ENCODE measurements at regions not wholly inside any gene's neighbourhood (a gene's known extent, or its start where the extent isn't known, plus 50 kb on each side); places are given as distances from the start of the nearest gene placed in this dataset.

DNA sequence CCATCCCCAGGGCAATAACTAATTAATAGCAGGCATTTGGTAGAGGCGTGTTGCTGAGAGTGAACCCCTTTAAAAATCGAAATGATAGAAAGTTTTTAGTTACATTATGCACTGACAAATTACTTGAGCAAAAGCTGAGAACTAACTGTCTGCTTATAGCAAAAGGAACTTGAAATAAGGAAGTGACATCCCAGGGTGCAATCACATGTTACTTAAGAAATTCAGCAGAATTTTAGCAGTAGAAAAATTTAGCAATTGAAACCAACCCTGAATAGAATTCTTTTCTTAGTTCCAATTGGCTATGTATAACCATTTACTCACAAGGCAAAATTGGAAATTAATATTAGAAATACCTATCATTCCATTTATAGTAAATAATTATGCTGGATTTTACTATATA lies 139.5 kb upstream of the SAMSN1 start:
- CTCF ChIA-PET = no interaction called here
- no peaks in the 10 kb centered on the region; the same call in 1 of the 2 replicates for H3K9me2 ChIP-seq (ENCODE audit: insufficient read depth)
- H3K4me1 ChIP-seq (replicated peaks; ENCODE audit: insufficient read depth) = no peaks in the 10 kb centered on the region
- H3K4me3 ChIP-seq = no peak overlapping the region
- H3K79me2 ChIP-seq (ENCODE audit: low read depth) = no peaks in the 10 kb centered on the region
- no peak overlapping the region for H2AFZ ChIP-seq
- intact Hi-C loops (cut with micrococcal nuclease; ENCODE audit: unreplicated experiment) = no loop called here
- no TSS peak for BruUV-seq (replicated peaks)
- POLR2A ChIA-PET (ENCODE audit: unreplicated experiment) = no interaction called here
- no peaks in the 10 kb centered on the region; the same call in 1 of the 2 replicates for H3K9me3 ChIP-seq (ENCODE audit: insufficient read depth, low read depth)
- TF ChIP-seq, protein P1, sequence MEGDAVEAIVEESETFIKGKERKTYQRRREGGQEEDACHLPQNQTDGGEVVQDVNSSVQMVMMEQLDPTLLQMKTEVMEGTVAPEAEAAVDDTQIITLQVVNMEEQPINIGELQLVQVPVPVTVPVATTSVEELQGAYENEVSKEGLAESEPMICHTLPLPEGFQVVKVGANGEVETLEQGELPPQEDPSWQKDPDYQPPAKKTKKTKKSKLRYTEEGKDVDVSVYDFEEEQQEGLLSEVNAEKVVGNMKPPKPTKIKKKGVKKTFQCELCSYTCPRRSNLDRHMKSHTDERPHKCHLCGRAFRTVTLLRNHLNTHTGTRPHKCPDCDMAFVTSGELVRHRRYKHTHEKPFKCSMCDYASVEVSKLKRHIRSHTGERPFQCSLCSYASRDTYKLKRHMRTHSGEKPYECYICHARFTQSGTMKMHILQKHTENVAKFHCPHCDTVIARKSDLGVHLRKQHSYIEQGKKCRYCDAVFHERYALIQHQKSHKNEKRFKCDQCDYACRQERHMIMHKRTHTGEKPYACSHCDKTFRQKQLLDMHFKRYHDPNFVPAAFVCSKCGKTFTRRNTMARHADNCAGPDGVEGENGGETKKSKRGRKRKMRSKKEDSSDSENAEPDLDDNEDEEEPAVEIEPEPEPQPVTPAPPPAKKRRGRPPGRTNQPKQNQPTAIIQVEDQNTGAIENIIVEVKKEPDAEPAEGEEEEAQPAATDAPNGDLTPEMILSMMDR (conservative IDR thresholded peaks at IDR 0.05) = no peak
- no peak for TF ChIP-seq EZH2 (IDR thresholded peaks at IDR 0.05; ENCODE audit: low read depth)
- no peaks in the 10 kb centered on the region for H3K27me3 ChIP-seq (ENCODE audit: insufficient read depth, low read depth)
- H3K36me3 ChIP-seq (ENCODE audit: low read depth) = no peaks in the 10 kb centered on the region
- H3F3A ChIP-seq (ENCODE audit: insufficient read depth, low read depth) = no peaks in the 10 kb centered on the region
- H4K20me1 ChIP-seq (ENCODE audit: insufficient read depth) = no peaks in the 10 kb centered on the region
- no peak for DNase-seq
- H3K27ac ChIP-seq = no peak overlapping the region
- no peak overlapping the region for H3K4me2 ChIP-seq

DNA sequence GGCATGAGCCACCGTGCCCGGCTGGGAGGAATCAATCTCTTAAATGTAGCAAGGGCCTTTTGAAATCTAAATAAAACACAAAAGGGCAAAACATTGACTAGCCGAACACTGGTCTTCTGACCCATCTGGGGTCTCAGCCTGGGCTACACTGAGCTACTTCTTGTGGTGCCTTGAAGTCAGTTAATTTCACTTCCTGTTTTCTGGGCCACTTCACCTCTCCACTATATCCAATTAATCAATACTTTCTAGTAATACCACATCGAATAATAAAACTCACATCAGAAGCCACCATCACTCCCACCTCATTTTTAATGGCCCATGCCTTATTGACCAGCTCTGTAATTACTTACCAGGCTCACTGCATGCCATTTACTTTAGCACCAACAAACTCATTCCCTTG lies 138.0 kb upstream of the SAMSN1 start:
- no peak for DNase-seq
- ChIA-PET POLR2A (ENCODE audit: unreplicated experiment) (no interaction called here), CTCF (no interaction called here)

DNA sequence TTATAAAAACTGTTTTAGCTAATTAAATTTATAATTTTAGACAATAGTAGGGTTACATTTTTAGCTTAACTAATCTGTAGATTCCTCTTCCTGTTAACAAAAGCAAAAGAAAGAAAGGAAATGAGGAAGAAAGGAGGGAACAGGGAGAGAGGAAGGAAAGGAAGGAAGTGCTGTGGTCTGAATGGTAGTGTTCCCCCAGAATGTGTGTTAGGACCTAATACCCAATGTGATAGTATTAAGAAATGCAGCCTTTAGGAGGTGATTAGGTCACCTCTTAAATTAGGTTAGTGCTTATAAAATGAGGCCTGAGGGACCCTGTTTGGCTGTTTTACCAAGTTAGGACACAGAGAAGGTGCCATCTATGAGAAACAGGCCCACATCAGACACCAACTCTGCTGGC lies 136.9 kb upstream of the SAMSN1 start:
- Histone ChIP-seq H3K27ac (no peak overlapping the region), H3K36me3 (ENCODE audit: low read depth) (no peaks in the 10 kb centered on the region), H3K4me1 (replicated peaks; ENCODE audit: insufficient read depth) (no peaks in the 10 kb centered on the region), H3K9me3 (ENCODE audit: insufficient read depth, low read depth) (no peaks in the 10 kb centered on the region; the same call in 1 of the 2 replicates), H3K9me2 (ENCODE audit: insufficient read depth) (no peaks in the 10 kb centered on the region; the same call in 1 of the 2 replicates), H3K79me2 (ENCODE audit: low read depth) (no peaks in the 10 kb centered on the region), H2AFZ (no peak overlapping the region), H3K27me3 (ENCODE audit: insufficient read depth, low read depth) (no peaks in the 10 kb centered on the region), H3F3A (ENCODE audit: insufficient read depth, low read depth) (no peaks in the 10 kb centered on the region), H4K20me1 (ENCODE audit: insufficient read depth) (no peaks in the 10 kb centered on the region), H3K4me3 (no peak overlapping the region), H3K4me2 (no peak overlapping the region)
- BruUV-seq (replicated peaks) = no TSS peak
- CTCF ChIA-PET = no interaction called here
- POLR2A ChIA-PET (ENCODE audit: unreplicated experiment) = no interaction called here
- no peak for DNase-seq
- TF ChIP-seq, protein P1 (conservative IDR thresholded peaks at IDR 0.05) = no peak
- TF ChIP-seq EZH2 (IDR thresholded peaks at IDR 0.05; ENCODE audit: low read depth) = no peak
- intact Hi-C loops (cut with micrococcal nuclease; ENCODE audit: unreplicated experiment) = no loop called here

More for the DNA sequence above, 138.0 kb upstream of the SAMSN1 start:
- no peaks in the 10 kb centered on the region; the same call in 1 of the 2 replicates for H3K9me3 ChIP-seq (ENCODE audit: insufficient read depth, low read depth)
- no peaks in the 10 kb centered on the region for H3K79me2 ChIP-seq (ENCODE audit: low read depth)
- no peaks in the 10 kb centered on the region for H3K27me3 ChIP-seq (ENCODE audit: insufficient read depth, low read depth)
- no peaks in the 10 kb centered on the region for H3K36me3 ChIP-seq (ENCODE audit: low read depth)
- no TSS peak for BruUV-seq (replicated peaks)
- no peaks in the 10 kb centered on the region for H3F3A ChIP-seq (ENCODE audit: insufficient read depth, low read depth)
- TF ChIP-seq EZH2 (IDR thresholded peaks at IDR 0.05; ENCODE audit: low read depth) = no peak
- TF ChIP-seq, protein P1 (conservative IDR thresholded peaks at IDR 0.05) = no peak
- intact Hi-C loops (cut with micrococcal nuclease; ENCODE audit: unreplicated experiment) = no loop called here
- no peak overlapping the region for H2AFZ ChIP-seq
- no peaks in the 10 kb centered on the region for H3K4me1 ChIP-seq (replicated peaks; ENCODE audit: insufficient read depth)
- H3K4me3 ChIP-seq = no peak overlapping the region
- no peaks in the 10 kb centered on the region; the same call in 1 of the 2 replicates for H3K9me2 ChIP-seq (ENCODE audit: insufficient read depth)
- H3K4me2 ChIP-seq = no peak overlapping the region
- H4K20me1 ChIP-seq (ENCODE audit: insufficient read depth) = no peaks in the 10 kb centered on the region
- no peak overlapping the region for H3K27ac ChIP-seq
